ENCODE measurements at regions not wholly inside any gene's neighbourhood (a gene's known extent, or its start where the extent isn't known, plus 50 kb on each side); places are given as distances from the start of the nearest gene placed in this dataset.

GRCh38 chrX:137695417-137695816 lies 129.5 kb downstream of the ZIC3 start:
- Histone ChIP-seq H3K4me2 (ENCODE audit: low read length) (no peak overlapping the region), H3K9ac (ENCODE audit: low read length) (no peak overlapping the region), H3K4me3 (replicated peaks in 1 of 2; ENCODE audit: low read depth in 1 of 2, low read length in 2 of 2) (no peak overlapping the region), H4K20me1 (ENCODE audit: insufficient read depth) (no peaks in the 10 kb centered on the region), H3K9me3 (ENCODE audit: control insufficient read depth in 1 of 2, insufficient read depth in 1 of 2, low read depth in 1 of 2, low read length in 2 of 2) (no peaks in the 10 kb centered on the region), H3K27ac (ENCODE audit: low read depth, low read length) (no peak overlapping the region), H3K4me1 (ENCODE audit: control insufficient read depth in 1 of 2, insufficient read depth in 2 of 2, low read length in 2 of 2) (no peaks in the 10 kb centered on the region), H2AFZ (ENCODE audit: low read depth, low read length, poor library complexity, severe bottlenecking) (no peak overlapping the region), H3K36me3 (ENCODE audit: control insufficient read depth in 1 of 2, insufficient read depth in 2 of 2, low read length in 2 of 2) (no peaks in the 10 kb centered on the region), H3K9me2 (ENCODE audit: insufficient read depth) (no peaks in the 10 kb centered on the region), H3K27me3 (ENCODE audit: insufficient read depth, low read length) (no peaks in the 10 kb centered on the region), H3K79me2 (ENCODE audit: insufficient read depth, low read length) (no peaks in the 10 kb centered on the region)
- ChIA-PET CTCF (no interaction called here), RAD21 (ENCODE audit: low non-redundant PET in 1 of 2, low total read pairs in 2 of 2, uncharacterized antibody in 2 of 2, unreplicated experiment in 2 of 2) (no interaction called here), POLR2A (no interaction called here)
- BruUV-seq (replicated peaks), result no TSS peak
- intact Hi-C loops (cut with micrococcal nuclease), result no loop called here
- DNase-seq (ENCODE audit: low read depth, low spot score) (no peak), ATAC-seq (no peak)
- TF ChIP-seq JUND (IDR thresholded peaks at IDR 0.05) (no peak), POLR2AphosphoS5 (IDR thresholded peaks at IDR 0.05; ENCODE audit: low read depth, low read length) (no peak), POLR2A (IDR thresholded peaks at IDR 0.05; ENCODE audit: borderline replicate concordance, extremely low read depth, insufficient read depth, insufficient read length) (no peak), RAD21 (IDR thresholded peaks at IDR 0.05; ENCODE audit: low read depth) (no peak)

DNA sequence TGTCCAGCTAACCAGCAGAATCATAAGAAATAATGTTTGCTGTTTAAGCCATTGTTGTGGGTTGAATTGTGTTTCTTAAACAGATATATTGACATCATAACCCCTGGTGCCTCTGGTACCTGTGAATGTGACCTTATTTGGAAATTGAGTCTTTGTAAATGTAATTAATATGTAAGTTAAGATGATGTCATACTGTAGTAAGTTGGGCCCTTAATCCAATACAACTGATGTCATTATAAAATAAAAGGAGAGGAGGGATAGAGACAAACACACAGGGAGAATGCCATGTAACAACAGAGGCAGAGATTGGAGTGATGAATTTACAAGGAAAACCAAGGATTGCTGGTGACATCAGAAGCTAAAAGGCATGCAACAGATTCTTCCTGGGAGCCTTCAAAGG lies 141.4 kb downstream of the ZIC3 start:
- no peak overlapping the region for H3K9ac ChIP-seq (ENCODE audit: low read length)
- ChIA-PET RAD21 (ENCODE audit: low non-redundant PET in 1 of 2, low total read pairs in 2 of 2, uncharacterized antibody in 2 of 2, unreplicated experiment in 2 of 2) (no interaction called here), CTCF (no interaction called here), POLR2A (no interaction called here)
- no peak overlapping the region for H3K4me2 ChIP-seq (ENCODE audit: low read length)
- no peak overlapping the region for H2AFZ ChIP-seq (ENCODE audit: low read depth, low read length, poor library complexity, severe bottlenecking)
- DNase-seq (ENCODE audit: low read depth, low spot score) (no peak), ATAC-seq (no peak)
- no peaks in the 10 kb centered on the region for H3K4me1 ChIP-seq (ENCODE audit: control insufficient read depth in 1 of 2, insufficient read depth in 2 of 2, low read length in 2 of 2)
- TF ChIP-seq FOSL1 (IDR thresholded peaks at IDR 0.05; ENCODE audit: low read depth) (no peak), SP1 (IDR thresholded peaks at IDR 0.05; ENCODE audit: low read depth) (no peak), JUND (IDR thresholded peaks at IDR 0.05) (no peak), RAD21 (IDR thresholded peaks at IDR 0.05; ENCODE audit: low read depth) (no peak), EZH2 (IDR thresholded peaks at IDR 0.05) (no peak), CTCF (IDR thresholded peaks at IDR 0.05 in 2 of 3, conservative IDR thresholded peaks at IDR 0.05 in 1 of 3; ENCODE audit: borderline replicate concordance in 1 of 3, insufficient read depth in 1 of 3, low read depth in 2 of 3, low read length in 2 of 3) (no peak), CBX3 (IDR thresholded peaks at IDR 0.05; ENCODE audit: low read depth) (no peak), TCF7L2 (IDR thresholded peaks at IDR 0.05; ENCODE audit: borderline replicate concordance, extremely low read depth, insufficient read depth, insufficient read length) (no peak), ZBTB33 (IDR thresholded peaks at IDR 0.05; ENCODE audit: extremely low read depth, insufficient replicate concordance, low read length) (no peak)
- TF ChIP-seq, protein P1, sequence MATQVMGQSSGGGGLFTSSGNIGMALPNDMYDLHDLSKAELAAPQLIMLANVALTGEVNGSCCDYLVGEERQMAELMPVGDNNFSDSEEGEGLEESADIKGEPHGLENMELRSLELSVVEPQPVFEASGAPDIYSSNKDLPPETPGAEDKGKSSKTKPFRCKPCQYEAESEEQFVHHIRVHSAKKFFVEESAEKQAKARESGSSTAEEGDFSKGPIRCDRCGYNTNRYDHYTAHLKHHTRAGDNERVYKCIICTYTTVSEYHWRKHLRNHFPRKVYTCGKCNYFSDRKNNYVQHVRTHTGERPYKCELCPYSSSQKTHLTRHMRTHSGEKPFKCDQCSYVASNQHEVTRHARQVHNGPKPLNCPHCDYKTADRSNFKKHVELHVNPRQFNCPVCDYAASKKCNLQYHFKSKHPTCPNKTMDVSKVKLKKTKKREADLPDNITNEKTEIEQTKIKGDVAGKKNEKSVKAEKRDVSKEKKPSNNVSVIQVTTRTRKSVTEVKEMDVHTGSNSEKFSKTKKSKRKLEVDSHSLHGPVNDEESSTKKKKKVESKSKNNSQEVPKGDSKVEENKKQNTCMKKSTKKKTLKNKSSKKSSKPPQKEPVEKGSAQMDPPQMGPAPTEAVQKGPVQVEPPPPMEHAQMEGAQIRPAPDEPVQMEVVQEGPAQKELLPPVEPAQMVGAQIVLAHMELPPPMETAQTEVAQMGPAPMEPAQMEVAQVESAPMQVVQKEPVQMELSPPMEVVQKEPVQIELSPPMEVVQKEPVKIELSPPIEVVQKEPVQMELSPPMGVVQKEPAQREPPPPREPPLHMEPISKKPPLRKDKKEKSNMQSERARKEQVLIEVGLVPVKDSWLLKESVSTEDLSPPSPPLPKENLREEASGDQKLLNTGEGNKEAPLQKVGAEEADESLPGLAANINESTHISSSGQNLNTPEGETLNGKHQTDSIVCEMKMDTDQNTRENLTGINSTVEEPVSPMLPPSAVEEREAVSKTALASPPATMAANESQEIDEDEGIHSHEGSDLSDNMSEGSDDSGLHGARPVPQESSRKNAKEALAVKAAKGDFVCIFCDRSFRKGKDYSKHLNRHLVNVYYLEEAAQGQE (IDR thresholded peaks at IDR 0.05; ENCODE audit: low read depth), result no peak
- TF ChIP-seq, protein P2, sequence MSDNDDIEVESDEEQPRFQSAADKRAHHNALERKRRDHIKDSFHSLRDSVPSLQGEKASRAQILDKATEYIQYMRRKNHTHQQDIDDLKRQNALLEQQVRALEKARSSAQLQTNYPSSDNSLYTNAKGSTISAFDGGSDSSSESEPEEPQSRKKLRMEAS (IDR thresholded peaks at IDR 0.05), result no peak
- H4K20me1 ChIP-seq (ENCODE audit: insufficient read depth), result no peaks in the 10 kb centered on the region
- no peaks in the 10 kb centered on the region for H3K36me3 ChIP-seq (ENCODE audit: control insufficient read depth in 1 of 2, insufficient read depth in 2 of 2, low read length in 2 of 2)
- H3K27me3 ChIP-seq (ENCODE audit: insufficient read depth, low read length), result no peaks in the 10 kb centered on the region
- no peaks in the 10 kb centered on the region for H3K9me2 ChIP-seq (ENCODE audit: insufficient read depth)
- H3K27ac ChIP-seq (ENCODE audit: low read depth, low read length), result no peak overlapping the region
- no peak overlapping the region for H3K4me3 ChIP-seq (replicated peaks in 1 of 2; ENCODE audit: low read depth in 1 of 2, low read length in 2 of 2)
- H3K9me3 ChIP-seq (ENCODE audit: control insufficient read depth in 1 of 2, insufficient read depth in 1 of 2, low read depth in 1 of 2, low read length in 2 of 2), result no peaks in the 10 kb centered on the region
- BruUV-seq (replicated peaks), result no TSS peak
- intact Hi-C loops (cut with micrococcal nuclease), result no loop called here
- no peaks in the 10 kb centered on the region for H3K79me2 ChIP-seq (ENCODE audit: insufficient read depth, low read length)
